NB4 (cell line): ENCODE measurements at regions not wholly inside any gene's neighbourhood (a gene's known extent, or its start where the extent isn't known, plus 50 kb on each side); places are given as distances from the start of the nearest gene placed in this dataset.

Source experiments
- CTCF ChIP-seq: IDR thresholded peaks from one replicate; pipeline ENCODE4 v1.5.1; 2012; ENCODE audit warnings: low read depth, low read length
- MYC ChIP-seq: IDR thresholded peaks from 2 replicates; pipeline ENCODE4 v1.6.1; 2011; ENCODE audit warnings: low read depth, low read length
- POLR2A ChIP-seq: IDR thresholded peaks from 2 replicates; pipeline ENCODE4 v1.6.1; 2011; ENCODE audit warnings: mild to moderate bottlenecking; ENCODE audit not compliant: insufficient read length; ENCODE audit errors: extremely low read depth

- TF ChIP-seq MYC (no peak), CTCF (no peak), POLR2A (no peak)
Measured at GRCh38 chr11:92501066-92501739, 276.6 kb downstream of the FAT3 start.
